Prostate gland (tissue), 2 donors: ENCODE measurements at regions not wholly inside any gene's neighbourhood (a gene's known extent, or its start where the extent isn't known, plus 50 kb on each side); places are given as distances from the start of the nearest gene placed in this dataset.

Experiments used
- CTCF ChIP-seq, 4 experiments: fragments of 200-600 bp in 2 of 4; fragments of 450-650 bp in 2 of 4; sonication (generic) in 2 of 4; IDR thresholded peaks; 1 replicate in 3 of 4; 2 replicates in 1 of 4; pipeline ENCODE4 v1.5.1; 2016 to 2019; ENCODE audit warnings: antibody characterized with exemption in 4 of 4, mild to moderate bottlenecking in 2 of 4, moderate library complexity in 2 of 4
- POLR2A ChIP-seq: fragments of 450-650 bp; IDR thresholded peaks from one replicate; pipeline ENCODE4 v1.6.1; 2016; ENCODE audit warnings: antibody characterized with exemption, mild to moderate bottlenecking
- POLR2AphosphoS5 ChIP-seq: sonication (generic); formaldehyde crosslinking; IDR thresholded peaks from one replicate; pipeline ENCODE4 v1.6.1; 2017; ENCODE audit warnings: antibody characterized with exemption

- no peak for TF ChIP-seq CTCF (IDR thresholded peaks at IDR 0.05)
- TF ChIP-seq POLR2AphosphoS5 = no peak
- no peak for TF ChIP-seq POLR2A
Observed at GRCh38 chr3:137930976-137931375, 79.0 kb upstream of the CLDN18 start.
